ENCODE measurements at regions not wholly inside any gene's neighbourhood (a gene's known extent, or its start where the extent isn't known, plus 50 kb on each side); places are given as distances from the start of the nearest gene placed in this dataset.
"Not testable (repeated sequence)": the region's sequence is repeated elsewhere in the genome, so short reads cannot be mapped to it uniquely, and the experiment has no call there.

GRCh38 chr1:229141689-229142377, 129.1 kb upstream of the RAB4A start:
- DNase-seq: no peak

- DNase-seq: no peak
Observed at GRCh38 chr1:229142471-229142870, 128.4 kb upstream of the RAB4A start.

GRCh38 chr1:229146647-229147046, 124.3 kb upstream of the RAB4A start:
- no peak for DNase-seq

GRCh38 chr1:229147072-229147471, 123.8 kb upstream of the RAB4A start:
- no peak for DNase-seq

GRCh38 chr1:229148041-229148671, 122.8 kb upstream of the RAB4A start:
- DNase-seq: no peak

GRCh38 chr1:229148743-229149142, 122.2 kb upstream of the RAB4A start:
- DNase-seq: no peak

- no peak for DNase-seq
Observed at GRCh38 chr1:229149435-229149834, 121.5 kb upstream of the RAB4A start.

GRCh38 chr1:229150518-229150917, 120.4 kb upstream of the RAB4A start:
- DNase-seq: no peak

GRCh38 chr1:229151412-229151811, 119.5 kb upstream of the RAB4A start:
- not testable (repeated sequence) for DNase-seq

GRCh38 chr1:229152311-229152710, 118.6 kb upstream of the RAB4A start:
- no peak for DNase-seq

GRCh38 chr1:229153955-229154548, 116.9 kb upstream of the RAB4A start:
- no peak for DNase-seq

GRCh38 chr1:229154811-229155210, 116.1 kb upstream of the RAB4A start:
- DNase-seq: no peak

- DNase-seq: no peak
Observed at GRCh38 chr1:229155472-229155871, 115.4 kb upstream of the RAB4A start.

- no peak for DNase-seq
Observed at GRCh38 chr1:229156872-229157271, 114.0 kb upstream of the RAB4A start.

GRCh38 chr1:229157480-229157879, 113.4 kb upstream of the RAB4A start:
- DNase-seq: no peak

- DNase-seq: no peak
Observed at GRCh38 chr1:229158341-229158921, 112.5 kb upstream of the RAB4A start.

GRCh38 chr1:229158927-229159326, 112.0 kb upstream of the RAB4A start:
- DNase-seq: no peak

GRCh38 chr1:229159668-229160544, 111.0 kb upstream of the RAB4A start:
- DNase-seq: no peak

- no peak for DNase-seq
Observed at GRCh38 chr1:229161740-229162139, 109.2 kb upstream of the RAB4A start.

- no peak for DNase-seq
Observed at GRCh38 chr1:229162825-229163515, 107.9 kb upstream of the RAB4A start.

GRCh38 chr1:229164348-229164747, 106.6 kb upstream of the RAB4A start:
- DNase-seq: no peak
